CD4-positive, alpha-beta T cell treated with Interleukin-17A for 1 hour (primary cell): ENCODE measurements at regions not wholly inside any gene's neighbourhood (a gene's known extent, or its start where the extent isn't known, plus 50 kb on each side); places are given as distances from the start of the nearest gene placed in this dataset.

ENCODE experiments used
- DNase-seq: peaks from one replicate; pipeline ENCODE4 v3.0.0-alpha.2; 2020

DNA sequence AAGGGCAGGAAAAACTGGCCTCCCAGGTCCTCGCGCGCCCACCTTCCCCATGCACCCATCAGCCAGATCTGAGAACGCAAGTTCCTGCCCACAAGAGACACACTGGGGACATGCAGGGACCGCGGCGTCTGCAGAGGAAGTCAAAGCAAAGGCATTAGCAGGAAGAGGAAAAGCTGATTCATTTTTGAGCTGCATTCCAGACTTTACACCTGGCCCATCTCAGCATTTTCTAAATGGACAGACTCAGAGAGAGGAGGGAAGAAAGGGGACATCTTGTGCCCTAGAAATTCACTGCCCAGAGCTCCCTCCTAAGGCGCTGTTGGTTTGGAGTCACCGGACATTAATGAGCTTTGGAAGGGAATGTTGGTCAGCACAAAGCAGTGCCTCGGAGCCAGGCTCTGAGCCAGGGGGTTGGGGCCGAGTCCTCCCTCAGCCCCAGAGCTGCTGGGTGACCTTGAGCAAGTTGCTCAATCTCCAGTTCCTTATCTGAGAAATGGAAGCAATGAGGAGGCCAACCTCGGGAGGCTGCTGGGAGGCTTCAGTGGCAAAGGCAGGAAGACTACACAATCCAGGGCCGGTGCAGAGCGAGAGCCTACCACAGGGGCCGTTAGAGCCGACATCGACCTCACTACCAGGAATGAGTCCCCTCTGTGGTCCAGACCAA is 150.5 kb upstream of the IQSEC1 start:
- no peak for DNase-seq

DNA sequence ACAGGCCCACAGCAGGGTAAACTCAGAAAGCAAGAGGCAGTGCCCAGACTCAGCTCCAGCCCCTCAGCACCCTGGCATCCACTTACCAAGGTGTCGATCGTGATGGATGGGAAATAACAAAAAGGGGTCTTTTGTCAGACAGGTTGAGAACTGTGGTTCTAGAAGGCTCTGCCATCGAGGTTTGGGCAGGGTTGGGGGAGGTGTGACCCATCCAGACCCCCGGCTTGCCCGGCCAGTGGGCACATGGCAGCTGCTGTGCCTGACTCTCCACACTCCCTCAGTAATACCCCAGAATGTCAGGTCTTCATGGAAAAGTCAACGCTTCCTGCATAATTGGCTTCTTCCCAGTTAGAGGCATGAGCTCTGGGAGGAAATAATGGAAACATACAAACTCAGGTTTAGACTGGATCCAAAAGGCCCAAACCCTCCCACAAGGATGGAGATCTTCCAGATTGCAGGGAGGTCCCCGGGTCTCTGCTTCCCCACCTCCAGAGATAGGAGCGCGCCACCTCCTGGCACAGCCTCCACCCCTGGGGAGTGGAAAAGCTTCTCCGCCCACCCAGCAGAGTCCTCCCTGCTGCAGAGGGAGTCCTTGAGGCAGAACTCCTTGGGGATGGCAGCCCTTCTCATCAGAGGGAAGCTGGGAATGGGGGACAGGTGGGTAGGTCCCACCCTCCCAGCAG is 149.8 kb upstream of the IQSEC1 start:
- no peak for DNase-seq

DNA sequence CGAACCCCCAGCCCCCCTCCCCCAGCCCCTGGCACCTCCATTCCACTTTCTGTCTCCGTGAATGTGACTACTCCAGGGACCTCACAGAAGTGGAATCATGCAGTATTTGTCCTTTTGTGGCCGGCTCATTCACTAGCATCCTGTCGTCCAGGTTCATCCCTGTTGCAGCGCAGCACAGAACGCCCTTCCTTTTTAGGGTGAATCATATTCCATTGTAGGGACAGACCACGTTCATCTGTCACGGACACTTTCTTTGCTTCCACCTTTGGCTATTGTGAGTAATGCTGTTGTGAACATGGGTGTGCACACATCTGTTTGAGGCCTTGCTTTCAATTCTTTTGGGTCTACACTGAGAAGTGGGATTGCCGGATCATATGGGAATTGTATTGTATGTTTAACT is 148.9 kb upstream of the IQSEC1 start:
- no peak for DNase-seq

DNA sequence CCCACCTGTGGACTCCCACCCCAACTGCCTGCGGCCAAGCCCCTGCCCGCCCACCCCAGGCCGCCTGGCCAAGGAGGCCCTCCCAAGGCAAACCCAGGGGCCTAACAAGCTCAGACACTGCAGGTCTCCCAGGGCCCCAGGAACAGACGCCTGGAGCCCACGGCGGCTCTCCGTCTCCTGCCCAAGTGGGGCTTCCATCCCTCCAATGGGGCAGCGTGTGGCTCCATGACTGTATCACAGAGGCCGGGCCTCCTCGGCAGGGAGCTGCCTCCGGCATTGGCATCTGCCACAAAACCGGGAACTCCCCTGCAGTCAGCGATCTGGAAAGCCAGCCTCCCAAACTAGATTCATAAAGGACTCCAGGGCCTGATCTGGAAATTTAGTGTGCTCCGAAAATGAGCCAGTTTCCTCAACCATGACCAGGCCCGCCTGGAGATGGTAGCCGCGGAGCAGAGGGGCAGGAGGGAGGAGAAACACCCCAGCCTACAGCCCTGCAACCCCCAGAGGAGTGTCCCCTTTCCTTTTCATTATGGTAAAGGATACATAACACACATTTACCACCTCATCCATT is 148.3 kb upstream of the IQSEC1 start:
- DNase-seq, result no peak

DNA sequence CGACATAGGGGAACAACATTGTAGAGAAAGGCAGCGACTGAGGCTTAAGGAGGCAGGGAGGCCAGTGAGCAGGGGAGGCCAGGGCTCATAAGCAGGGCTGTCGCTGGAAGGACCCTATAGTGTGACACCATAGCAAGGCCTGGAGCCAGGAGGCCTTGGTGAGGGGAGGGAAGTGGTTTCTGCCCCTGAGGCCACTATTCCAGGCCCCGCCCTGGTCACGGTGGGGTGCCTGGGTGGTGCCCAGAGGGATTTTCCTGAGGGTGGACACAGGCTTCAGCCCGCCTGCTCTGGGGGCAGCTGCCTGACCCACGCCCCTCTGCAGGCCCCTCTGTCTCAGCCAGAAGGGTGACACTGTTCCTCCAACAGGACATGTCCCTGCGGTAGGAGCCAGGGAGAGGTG is 147.8 kb upstream of the IQSEC1 start:
- no peak for DNase-seq

DNA sequence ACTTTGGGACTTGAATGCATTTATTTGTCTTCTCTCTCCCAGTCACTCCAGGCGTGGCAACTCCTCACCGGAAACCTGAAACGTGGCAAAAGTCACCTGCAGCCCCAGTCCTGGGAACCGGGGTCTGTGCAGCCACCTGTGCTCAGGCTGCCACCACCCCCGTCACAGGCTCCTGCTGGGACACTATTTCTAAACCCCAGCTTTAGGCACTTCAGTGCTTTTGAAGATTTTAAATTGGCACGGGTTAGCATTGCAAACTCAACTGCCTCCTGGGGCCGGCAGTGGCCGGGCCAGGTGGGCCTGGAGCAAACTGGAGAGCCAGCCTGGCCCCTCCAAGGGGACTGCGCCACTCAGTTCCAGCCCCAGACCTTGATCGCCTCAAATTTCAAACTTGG is 146.7 kb upstream of the IQSEC1 start:
- DNase-seq, result no peak

DNA sequence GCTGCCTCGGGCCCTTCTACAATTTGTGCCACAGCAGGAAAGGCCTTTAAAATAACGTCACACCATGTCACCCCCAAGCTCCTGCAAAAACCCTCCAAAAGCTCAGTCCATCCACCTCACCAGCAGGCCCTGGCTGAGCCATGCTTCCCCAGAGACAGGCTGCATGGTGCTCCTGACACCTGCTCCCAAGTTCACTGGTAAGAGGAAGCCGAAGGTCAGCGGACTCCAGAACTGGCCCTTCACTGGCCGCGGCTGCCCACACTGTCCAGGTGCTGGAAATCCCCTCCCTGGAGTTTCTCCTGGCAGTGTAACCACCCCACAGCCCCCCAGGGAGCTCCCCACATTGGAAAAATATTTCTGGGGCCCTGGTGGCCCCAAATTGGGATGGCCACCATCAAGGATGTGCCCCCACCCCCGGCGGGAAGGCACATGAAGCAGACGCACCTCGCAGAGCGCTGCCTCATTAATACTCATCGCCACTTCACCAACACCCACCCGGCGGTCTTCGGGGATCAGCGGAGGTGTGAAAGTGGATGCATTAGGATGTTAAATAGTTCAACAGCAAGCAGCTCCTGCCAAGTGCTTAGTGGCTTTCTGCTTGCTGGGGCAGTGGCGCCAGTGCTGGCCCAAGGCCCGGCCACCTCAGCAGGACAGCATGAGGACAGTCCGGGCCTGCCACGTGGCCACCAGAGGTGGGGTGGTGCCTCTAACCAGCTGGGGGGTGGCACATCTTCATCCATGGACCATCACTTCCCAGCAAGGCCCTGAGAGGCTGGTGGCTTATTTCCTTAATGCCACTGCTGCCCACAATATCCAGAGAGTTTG is 146.1 kb upstream of the IQSEC1 start:
- no peak for DNase-seq

DNA sequence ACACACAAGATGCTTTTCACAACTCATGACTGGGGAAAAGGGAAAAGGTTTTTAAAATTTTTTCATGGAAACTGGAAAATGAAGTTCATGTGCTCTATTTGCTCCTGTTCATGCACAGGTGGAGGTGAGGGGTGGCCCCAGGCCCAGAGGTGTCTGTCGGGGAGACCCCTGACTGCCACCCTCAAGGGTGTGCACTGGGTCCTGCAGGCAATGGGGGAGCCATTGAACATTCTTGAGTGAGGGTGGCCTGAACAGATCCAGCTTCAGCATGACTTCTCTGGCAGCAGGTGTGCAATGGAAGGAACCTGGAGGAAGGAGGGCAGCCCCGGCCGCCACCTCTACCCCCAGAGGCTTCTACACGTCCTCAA is 145.3 kb upstream of the IQSEC1 start:
- no peak for DNase-seq

DNA sequence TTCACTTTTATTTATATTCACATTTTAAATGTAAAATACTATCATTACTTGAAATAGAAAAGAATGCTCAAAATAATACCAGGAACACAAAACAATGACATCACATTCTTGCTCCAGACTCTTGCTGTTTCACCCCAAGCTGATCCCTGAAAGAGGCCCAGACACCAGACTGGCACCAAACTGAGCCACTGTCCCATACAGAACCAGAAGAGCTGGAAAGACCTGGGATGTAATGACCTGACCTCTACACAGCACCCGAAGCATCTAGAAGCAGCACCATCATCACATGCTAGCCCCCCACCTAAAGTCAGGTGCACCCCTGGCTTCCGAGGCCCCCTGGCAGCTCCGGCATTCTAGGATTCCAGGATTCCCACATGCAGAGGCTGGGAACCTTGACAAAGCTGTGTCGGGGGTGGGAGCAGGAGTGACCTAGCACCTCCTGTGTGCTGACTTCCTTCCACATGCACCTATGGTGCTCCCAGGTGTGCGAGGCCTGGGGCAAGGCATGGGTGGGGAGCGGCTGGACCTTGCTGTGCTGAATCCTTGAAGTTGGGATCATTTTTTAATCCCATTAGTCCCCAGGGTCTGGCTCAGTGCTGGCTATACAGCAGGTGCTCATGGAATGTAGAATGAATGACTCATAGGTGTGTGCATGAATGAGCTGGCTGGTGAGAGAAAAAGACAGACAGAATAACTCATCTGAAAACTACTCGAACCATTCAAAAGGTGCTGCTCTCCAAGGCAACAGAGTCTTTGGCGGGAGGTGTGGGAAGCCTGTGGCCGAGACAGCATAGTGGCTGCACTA is 144.7 kb upstream of the IQSEC1 start:
- DNase-seq, result no peak

DNA sequence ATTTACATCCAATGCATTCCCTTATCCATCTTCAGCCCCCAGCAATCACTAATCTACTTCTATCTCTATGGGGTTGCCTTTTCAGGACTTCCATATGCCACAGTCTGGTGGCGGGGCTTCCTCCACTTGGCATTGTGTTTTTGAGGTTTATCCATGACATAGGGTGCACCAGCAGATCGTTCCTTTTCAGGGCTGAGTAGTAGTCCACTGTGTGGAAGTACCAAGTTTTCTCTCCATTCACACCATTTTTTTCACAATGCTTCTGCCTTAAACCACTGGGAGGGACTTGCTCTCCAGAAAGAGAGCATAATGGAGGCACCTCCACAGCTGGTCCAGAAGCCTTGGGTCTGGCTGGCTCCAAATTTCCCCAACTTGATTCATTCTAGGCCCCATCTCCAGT is 144.0 kb upstream of the IQSEC1 start:
- no peak for DNase-seq

DNA sequence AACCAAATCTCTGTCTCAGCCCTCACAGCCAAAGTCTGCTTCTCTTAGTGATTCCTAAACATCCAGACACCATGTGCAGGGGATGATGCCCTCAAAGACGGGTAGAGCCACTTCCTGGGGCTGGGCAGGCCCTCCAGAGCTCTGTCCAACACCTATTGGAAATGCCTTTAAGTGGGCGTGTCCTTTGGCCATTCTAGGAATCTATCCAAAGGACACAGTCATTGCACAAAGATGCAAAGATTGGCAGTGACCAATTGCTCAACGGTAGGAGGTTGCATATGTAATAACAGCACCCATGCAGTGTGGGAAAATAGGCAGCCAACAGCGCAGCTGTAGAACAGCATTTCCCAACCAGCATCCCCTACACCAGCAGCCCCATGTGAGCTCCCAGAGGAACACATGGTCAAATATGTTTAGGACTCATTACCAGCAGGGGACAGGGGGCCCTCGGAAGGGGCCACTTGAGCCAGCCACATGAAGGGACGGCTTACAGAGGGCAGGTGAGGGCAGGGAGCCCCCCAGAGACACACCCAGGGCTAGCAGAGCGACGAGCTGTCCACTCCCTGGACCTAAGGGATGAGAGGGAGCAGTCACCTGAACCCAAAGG is 142.8 kb upstream of the IQSEC1 start:
- no peak for DNase-seq

DNA sequence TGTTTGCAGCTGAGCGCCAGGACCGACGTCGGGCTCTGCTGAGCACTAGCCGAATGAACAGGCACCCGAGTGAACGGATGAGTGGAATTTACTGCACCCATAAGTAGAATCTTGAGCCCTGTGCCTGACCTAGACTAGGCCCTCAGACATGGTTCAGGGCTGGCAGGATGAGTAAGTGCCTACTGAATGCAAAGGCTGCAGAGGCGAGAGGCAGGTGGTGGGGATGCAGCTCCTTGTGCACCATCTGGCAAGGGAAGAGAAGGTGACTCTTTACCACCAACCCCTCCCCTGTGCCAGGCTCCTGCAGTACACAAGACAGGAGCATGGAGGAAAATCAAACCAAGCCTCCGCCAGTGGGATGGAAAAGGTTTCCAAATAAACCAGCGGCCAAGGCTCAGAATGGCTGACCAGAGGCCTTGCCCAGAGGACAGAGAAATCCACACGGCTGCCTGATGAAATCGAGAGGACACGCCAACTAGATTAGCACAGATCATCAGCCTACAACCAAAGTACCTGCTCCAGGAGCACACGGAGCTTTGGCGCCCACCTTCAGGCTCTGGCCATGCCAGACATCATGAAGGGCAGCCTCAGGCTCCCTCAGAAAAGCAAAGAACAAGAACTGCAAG is 141.7 kb upstream of the IQSEC1 start:
- no peak for DNase-seq

DNA sequence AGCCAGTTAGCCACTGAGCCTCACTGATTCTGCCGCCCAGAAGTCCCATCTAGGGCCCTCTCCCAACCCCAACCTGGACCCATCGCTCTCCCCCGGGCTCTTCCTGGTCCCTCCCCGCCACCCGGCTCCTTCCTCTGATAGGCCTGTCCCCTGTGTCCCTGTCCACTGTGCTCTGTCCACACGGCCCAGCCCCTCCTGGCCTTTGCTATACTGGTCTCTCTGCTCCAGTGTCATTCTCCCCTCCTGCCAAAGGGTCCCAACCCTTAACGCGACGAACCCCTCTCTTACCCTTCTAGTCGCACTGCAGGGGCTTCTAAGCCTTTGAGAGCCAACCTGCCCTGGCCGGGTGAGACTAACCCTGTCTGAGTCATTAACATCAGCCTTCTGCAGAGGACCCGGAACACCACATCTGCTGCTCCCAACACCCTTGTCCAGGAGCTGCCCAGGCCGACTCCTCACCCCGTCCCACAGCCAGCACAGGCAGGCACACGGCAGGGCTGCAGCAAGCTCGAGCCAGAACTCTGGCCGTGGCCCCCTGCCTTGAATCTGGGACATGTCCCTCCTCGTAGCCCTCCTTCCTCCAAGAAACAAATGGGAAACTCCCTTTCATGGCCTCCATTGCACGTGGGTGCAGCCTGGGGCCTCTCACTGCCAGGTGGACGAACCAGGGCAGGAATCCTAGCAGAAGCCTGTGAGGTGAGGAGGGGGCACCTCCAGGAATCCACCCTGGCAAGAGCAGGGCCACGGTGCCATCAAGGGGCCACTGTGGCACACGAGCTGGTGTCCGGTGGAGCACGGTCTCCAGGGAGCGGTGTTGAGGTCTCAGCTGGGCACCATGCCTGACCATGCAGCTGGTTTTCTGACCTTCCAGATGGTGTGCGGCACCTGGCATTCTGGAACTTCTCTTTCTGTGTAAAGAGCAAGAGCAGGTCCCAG is 140.9 kb upstream of the IQSEC1 start:
- DNase-seq, result no peak

DNA sequence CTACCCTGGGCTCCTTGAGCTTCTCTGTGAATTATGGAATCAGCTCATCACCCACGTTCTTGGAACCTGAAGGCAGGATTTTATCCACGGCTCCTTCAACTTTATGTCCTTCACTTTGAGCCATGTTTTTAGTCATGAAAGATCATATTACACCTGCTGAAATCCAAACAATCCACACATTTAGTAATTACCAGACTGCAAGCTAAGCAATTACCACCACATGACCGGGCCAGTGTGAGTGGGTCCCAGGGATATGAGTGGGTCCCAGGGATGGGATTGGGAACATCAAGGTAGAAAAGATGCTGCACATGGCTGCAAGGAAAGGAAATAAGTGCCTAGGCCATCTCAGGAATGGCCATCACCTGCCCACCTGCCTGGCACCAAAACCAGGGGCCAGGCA is 140.3 kb upstream of the IQSEC1 start:
- DNase-seq, result no peak

DNA sequence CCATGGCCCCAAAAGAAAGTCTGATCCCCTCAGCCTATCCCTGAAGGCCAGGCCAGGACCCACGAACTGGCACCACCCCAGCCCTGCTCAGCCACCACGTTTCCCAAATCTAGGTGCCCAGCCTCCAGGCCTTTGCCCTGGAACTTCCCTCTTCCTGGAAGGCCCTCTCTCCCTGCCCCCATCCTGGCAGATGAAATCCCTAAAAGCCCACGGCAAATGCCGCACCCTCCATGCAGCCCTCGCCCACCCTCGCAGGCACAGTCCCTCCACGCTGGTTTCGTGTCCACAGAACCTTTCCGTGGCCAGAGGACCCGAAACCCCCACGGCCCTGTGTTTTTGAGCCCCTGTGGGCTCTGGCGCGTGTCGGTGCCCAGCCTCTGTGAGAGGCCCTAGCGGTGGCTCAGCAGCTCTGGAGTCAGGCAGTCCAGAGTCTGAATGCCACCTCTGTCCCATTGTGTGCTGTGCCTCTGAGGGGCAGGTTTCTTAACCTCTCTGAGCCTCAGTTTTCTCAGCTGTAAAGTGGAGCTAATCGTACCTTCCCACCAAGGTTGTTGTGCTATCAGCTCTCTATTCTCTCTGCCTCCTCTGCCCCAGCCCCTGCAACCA is 138.5 kb upstream of the IQSEC1 start:
- DNase-seq, result no peak

DNA sequence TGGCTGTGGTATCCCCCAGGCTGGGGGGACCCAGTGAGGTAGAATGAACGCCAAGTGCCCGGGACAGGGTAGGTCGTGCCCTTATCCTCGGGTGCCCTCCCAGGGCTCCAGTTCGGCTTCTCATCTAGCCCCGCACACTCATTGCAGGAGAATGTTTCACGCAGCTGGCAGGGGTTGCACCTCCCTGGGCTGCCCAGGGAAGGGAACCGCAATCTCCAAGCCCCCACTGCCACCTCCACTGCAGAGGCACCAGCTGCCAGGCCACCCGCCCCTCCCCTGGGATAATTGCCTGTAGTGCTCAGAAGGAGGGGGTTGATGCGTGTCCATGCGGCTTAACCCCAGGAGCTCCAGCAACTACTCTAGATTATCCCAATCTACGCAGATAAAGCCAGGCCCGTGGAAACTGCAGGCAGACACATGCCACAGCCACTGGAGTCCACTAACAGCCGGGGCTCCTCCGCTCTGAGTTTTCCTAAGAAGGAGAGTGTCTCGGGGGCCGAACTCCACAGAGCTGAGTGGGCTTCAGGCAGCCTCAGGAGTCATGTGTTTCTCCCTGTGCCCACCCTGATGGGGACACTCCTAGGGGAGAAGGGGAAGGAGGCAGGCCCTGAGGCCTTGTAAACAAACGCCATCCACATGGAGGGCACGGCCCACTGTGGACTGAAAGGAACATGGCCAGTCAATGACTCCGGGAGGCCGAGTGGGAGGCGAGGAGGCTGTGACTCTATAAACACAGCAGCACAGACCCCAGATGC is 137.2 kb upstream of the IQSEC1 start:
- DNase-seq, result no peak

DNA sequence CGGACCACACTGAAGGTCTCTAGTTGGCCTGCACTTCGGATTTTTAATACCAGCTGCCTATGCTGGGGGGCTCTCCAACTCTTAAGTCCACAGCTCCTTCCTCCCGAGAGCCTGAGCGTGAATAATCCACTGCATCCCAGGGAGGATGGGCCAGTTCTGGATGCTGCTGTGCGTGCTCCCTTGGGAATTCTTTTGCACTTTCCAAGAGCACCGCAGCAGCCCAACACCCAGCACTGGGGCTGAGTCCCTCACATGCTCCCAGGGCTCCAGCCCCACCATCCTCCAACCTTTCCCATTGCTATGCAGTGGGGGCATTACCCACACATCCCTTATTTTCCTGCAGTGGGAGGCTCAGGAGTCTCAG is 136.4 kb upstream of the IQSEC1 start:
- DNase-seq, result no peak

DNA sequence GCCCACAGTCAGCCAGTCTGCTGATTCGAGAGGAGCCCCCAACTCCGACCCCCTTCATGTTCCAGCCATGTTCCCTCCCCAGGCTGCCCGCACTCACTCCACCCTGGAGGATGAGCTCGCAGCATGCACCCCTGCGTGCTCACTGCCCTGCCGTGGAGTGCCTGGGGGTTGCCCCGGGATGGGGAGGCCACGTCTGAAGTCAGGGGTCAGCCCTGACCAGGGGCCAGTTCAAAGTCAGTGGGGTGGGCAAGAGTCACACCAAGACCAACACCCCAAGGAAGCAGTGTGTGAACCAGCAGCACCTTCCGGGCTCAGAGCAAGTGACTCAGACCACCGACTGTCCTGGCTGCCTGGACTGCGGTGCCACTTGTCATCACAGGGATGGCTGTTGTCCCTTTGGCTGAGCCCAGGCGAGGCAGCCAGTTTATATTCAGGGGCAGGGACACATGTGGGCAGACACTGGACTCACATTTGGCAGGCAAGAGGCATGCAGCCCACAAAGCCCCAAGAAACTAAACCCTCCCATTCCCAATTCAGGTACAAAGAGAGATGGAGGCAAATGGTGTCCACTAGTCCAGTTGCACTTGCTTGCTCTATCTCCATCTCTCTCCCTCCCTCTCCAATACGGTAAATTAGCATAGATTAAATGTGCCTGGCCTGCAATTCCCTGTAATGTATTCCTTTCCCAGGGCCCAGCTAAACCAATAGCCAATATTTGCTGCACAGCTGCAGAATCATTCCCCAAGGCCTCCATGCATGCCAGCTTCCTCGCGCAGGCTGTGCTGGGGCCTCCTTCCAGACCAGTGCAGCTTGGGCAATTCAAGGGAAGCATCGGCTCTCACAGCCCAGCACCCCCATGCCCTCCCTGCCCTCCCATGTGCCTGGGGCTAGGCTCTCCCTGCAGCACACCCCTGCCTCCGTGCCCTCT is 135.7 kb upstream of the IQSEC1 start:
- DNase-seq, result no peak
